ENCODE measurements at regions not wholly inside any gene's neighbourhood (a gene's known extent, or its start where the extent isn't known, plus 50 kb on each side); places are given as distances from the start of the nearest gene placed in this dataset.

GRCh38 chr13:31031482-31031881, 99.0 kb downstream of the TEX26 start:
- no peak overlapping the region for H3K4me2 ChIP-seq (ENCODE audit: low read length)
- no peaks in the 10 kb centered on the region for H3K4me1 ChIP-seq (ENCODE audit: control insufficient read depth, low read length)
- H3K79me2 ChIP-seq (ENCODE audit: control insufficient read depth, low read length): no peaks in the 10 kb centered on the region
- H4K20me1 ChIP-seq (ENCODE audit: control insufficient read depth, insufficient read depth, low read depth, low read length): no peaks in the 10 kb centered on the region
- H3K9me3 ChIP-seq (ENCODE audit: control insufficient read depth, insufficient read depth, low read length): no peaks in the 10 kb centered on the region
- no peak overlapping the region for H3K4me3 ChIP-seq (ENCODE audit: low read length)
- H3K27me3 ChIP-seq (ENCODE audit: control insufficient read depth, low read length): peaks cover 35% of the 10 kb centered on the region
- H3K9me2 ChIP-seq (replicated peaks; ENCODE audit: control insufficient read depth, low read length): no peaks in the 10 kb centered on the region
- no peak for TF ChIP-seq EZH2phosphoT487 (IDR thresholded peaks at IDR 0.05; ENCODE audit: borderline replicate concordance, low read length)
- no peak for TF ChIP-seq CTCF (IDR thresholded peaks at IDR 0.05; ENCODE audit: low read depth, low read length, poor library complexity, severe bottlenecking)
- H3F3A ChIP-seq (ENCODE audit: control insufficient read depth, insufficient read depth): no peaks in the 10 kb centered on the region
- no peak overlapping the region for H3K27ac ChIP-seq (ENCODE audit: low read depth, low read length)
- H3K36me3 ChIP-seq (ENCODE audit: control insufficient read depth, low read length): no peaks in the 10 kb centered on the region

DNA sequence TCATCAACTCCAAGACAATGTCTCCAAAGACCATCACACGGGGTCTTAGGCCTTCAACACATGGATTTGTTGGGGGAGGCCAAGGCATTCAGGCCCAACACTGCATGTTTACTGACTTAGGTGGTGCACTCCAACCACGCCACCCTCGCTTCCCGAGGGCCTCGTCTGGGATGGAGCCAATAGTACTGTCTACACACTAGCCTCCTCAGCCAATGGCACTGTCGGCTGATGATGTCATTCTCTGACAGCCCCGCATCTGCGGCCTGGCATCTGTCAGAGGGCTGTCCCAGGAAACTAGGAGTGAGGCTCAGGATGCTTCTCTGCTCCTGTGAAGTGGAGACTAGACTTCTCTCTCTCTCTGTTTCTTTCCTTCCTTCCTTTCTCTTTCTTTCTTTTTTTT, 96.6 kb downstream of the TEX26 start:
- Histone ChIP-seq H3K4me1 (ENCODE audit: control insufficient read depth, low read length) (no peaks in the 10 kb centered on the region), H3K36me3 (ENCODE audit: control insufficient read depth, low read length) (no peaks in the 10 kb centered on the region), H3K79me2 (ENCODE audit: control insufficient read depth, low read length) (no peaks in the 10 kb centered on the region), H3K9me3 (ENCODE audit: control insufficient read depth, insufficient read depth, low read length) (no peaks in the 10 kb centered on the region), H4K20me1 (ENCODE audit: control insufficient read depth, insufficient read depth, low read depth, low read length) (no peaks in the 10 kb centered on the region), H3K9me2 (replicated peaks; ENCODE audit: control insufficient read depth, low read length) (no peaks in the 10 kb centered on the region), H3K4me3 (ENCODE audit: low read length) (no peak overlapping the region), H3K4me2 (ENCODE audit: low read length) (no peak overlapping the region), H3F3A (ENCODE audit: control insufficient read depth, insufficient read depth) (no peaks in the 10 kb centered on the region), H3K27me3 (ENCODE audit: control insufficient read depth, low read length) (peaks cover 23% of the 10 kb centered on the region), H3K27ac (ENCODE audit: low read depth, low read length) (no peak overlapping the region)
- TF ChIP-seq EZH2phosphoT487 (IDR thresholded peaks at IDR 0.05; ENCODE audit: borderline replicate concordance, low read length) (no peak), CTCF (IDR thresholded peaks at IDR 0.05; ENCODE audit: low read depth, low read length, poor library complexity, severe bottlenecking) (no peak)

GRCh38 chr13:31027136-31027535, 94.7 kb downstream of the TEX26 start:
- Histone ChIP-seq H3K79me2 (ENCODE audit: control insufficient read depth, low read length) (no peaks in the 10 kb centered on the region), H3K36me3 (ENCODE audit: control insufficient read depth, low read length) (no peaks in the 10 kb centered on the region), H3K27ac (ENCODE audit: low read depth, low read length) (no peak overlapping the region), H3F3A (ENCODE audit: control insufficient read depth, insufficient read depth) (no peaks in the 10 kb centered on the region), H3K4me1 (ENCODE audit: control insufficient read depth, low read length) (no peaks in the 10 kb centered on the region), H3K9me3 (ENCODE audit: control insufficient read depth, insufficient read depth, low read length) (no peaks in the 10 kb centered on the region), H3K4me3 (ENCODE audit: low read length) (no peak overlapping the region), H4K20me1 (ENCODE audit: control insufficient read depth, insufficient read depth, low read depth, low read length) (no peaks in the 10 kb centered on the region), H3K9me2 (replicated peaks; ENCODE audit: control insufficient read depth, low read length) (no peaks in the 10 kb centered on the region), H3K4me2 (ENCODE audit: low read length) (no peak overlapping the region), H3K27me3 (ENCODE audit: control insufficient read depth, low read length) (peaks cover 29% of the 10 kb centered on the region)
- TF ChIP-seq EZH2phosphoT487 (IDR thresholded peaks at IDR 0.05; ENCODE audit: borderline replicate concordance, low read length): no peak
- no peak for TF ChIP-seq CTCF (IDR thresholded peaks at IDR 0.05; ENCODE audit: low read depth, low read length, poor library complexity, severe bottlenecking)

Measured in DOHH2 (cell line).